Upper lobe of right lung (tissue), 1 donor: ENCODE measurements at regions not wholly inside any gene's neighbourhood (a gene's known extent, or its start where the extent isn't known, plus 50 kb on each side); places are given as distances from the start of the nearest gene placed in this dataset.

Experiments used
- ATAC-seq: fragments of 200-7000 bp; cut with Tn5 transposase; one replicate; pipeline ENCODE4 v1.9.1; 2020; ENCODE audit warnings: mild to moderate bottlenecking, moderate library complexity
- DNase-seq: peaks from one replicate; pipeline ENCODE4 v3.0.0-alpha.2; 2020
- H3K27ac ChIP-seq: fragments of 200-600 bp; one replicate; pipeline ENCODE4 v1.8.0; 2022
- H3K27me3 ChIP-seq: fragments of 200-600 bp; one replicate; pipeline ENCODE4 v1.8.0; 2022; ENCODE audit warnings: mild to moderate bottlenecking
- H3K36me3 ChIP-seq: fragments of 200-600 bp; one replicate; pipeline ENCODE4 v1.8.0; 2022
- H3K4me1 ChIP-seq: fragments of 200-600 bp; one replicate; pipeline ENCODE4 v1.8.0; 2022
- H3K4me3 ChIP-seq: fragments of 200-600 bp; one replicate; pipeline ENCODE4 v1.8.0; 2022; ENCODE audit warnings: mild to moderate bottlenecking
- H3K9me3 ChIP-seq: fragments of 200-600 bp; one replicate; pipeline ENCODE4 v1.8.0; 2022
- intact Hi-C: fragments of 100-400 bp; cut with DNase I; formaldehyde crosslinking; loops from one replicate; pipeline ENCODE4 v1.11.0; 2022
- TF ChIP-seq, protein P1 (sequence below): fragments of 200-600 bp; IDR thresholded peaks from one replicate; pipeline ENCODE4 v1.8.0; 2022; ENCODE audit warnings: antibody characterized with exemption
- donor health status: DM: no; HTN: yes; CAD: no; lungs with severe emphysema.

DNA sequence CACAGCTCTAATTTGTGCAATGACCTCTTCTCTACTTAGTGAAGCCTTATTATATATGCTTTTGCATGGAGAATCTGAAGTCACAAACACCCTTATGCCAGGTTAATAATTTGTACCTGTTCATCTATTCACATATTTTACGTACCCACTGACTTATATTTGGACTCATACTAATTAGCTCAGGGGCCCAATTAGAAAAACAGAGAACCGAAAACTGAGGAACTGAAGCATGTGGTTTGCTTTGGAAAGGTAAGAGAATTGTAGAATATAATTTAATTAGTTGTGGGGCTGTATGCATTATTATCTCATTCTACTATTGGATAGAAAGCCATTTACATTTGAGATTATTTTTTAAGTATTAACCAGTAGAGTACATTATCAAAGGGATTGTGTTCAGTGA, 805.9 kb upstream of the CITED2 start:
- no peak overlapping the region for H3K4me3 ChIP-seq
- H3K4me1 ChIP-seq, result no peaks in the 10 kb centered on the region
- no peaks in the 10 kb centered on the region for H3K36me3 ChIP-seq
- TF ChIP-seq, protein P1, sequence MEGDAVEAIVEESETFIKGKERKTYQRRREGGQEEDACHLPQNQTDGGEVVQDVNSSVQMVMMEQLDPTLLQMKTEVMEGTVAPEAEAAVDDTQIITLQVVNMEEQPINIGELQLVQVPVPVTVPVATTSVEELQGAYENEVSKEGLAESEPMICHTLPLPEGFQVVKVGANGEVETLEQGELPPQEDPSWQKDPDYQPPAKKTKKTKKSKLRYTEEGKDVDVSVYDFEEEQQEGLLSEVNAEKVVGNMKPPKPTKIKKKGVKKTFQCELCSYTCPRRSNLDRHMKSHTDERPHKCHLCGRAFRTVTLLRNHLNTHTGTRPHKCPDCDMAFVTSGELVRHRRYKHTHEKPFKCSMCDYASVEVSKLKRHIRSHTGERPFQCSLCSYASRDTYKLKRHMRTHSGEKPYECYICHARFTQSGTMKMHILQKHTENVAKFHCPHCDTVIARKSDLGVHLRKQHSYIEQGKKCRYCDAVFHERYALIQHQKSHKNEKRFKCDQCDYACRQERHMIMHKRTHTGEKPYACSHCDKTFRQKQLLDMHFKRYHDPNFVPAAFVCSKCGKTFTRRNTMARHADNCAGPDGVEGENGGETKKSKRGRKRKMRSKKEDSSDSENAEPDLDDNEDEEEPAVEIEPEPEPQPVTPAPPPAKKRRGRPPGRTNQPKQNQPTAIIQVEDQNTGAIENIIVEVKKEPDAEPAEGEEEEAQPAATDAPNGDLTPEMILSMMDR, result no peak
- no peaks in the 10 kb centered on the region for H3K9me3 ChIP-seq
- H3K27ac ChIP-seq, result no peak overlapping the region
- intact Hi-C loops, result no loop called here
- ATAC-seq, result no peak
- no peaks in the 10 kb centered on the region for H3K27me3 ChIP-seq
- DNase-seq, result no peak

- H3K4me1 ChIP-seq, result no peaks in the 10 kb centered on the region
- H3K9me3 ChIP-seq, result no peaks in the 10 kb centered on the region
- TF ChIP-seq, protein P1, result no peak
- H3K36me3 ChIP-seq, result no peaks in the 10 kb centered on the region
- DNase-seq, result no peak
- no peak for ATAC-seq
- intact Hi-C loops, result no loop called here
- H3K27ac ChIP-seq, result no peak overlapping the region
- H3K27me3 ChIP-seq, result no peaks in the 10 kb centered on the region
- no peak overlapping the region for H3K4me3 ChIP-seq
Observed at GRCh38 chr6:140178935-140179334, 804.5 kb upstream of the CITED2 start.

DNA sequence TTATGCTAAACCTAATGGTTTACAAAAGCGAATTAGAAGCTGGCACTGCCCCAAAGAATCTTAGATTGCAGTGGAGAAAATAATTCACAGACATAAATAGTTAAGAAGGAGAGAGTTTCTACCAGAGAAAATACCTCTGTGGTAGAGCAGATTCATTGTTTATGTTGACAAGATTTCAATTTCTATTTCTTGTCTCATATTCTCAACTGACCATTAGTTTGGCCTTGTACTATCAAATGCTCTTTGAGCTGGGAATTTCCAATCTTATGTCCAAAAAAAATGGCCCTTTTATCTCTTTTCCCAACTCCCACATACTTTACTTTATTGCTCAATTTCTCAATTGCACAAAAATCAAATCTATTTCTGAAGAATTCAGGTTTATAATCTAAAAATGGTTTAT, 804.1 kb upstream of the CITED2 start:
- TF ChIP-seq, protein P1, result no peak
- DNase-seq (no peak), ATAC-seq (no peak)
- intact Hi-C loops, result no loop called here
- H3K9me3 ChIP-seq, result no peaks in the 10 kb centered on the region
- H3K36me3 ChIP-seq, result no peaks in the 10 kb centered on the region
- H3K27ac ChIP-seq, result no peak overlapping the region
- H3K4me3 ChIP-seq, result no peak overlapping the region
- no peaks in the 10 kb centered on the region for H3K27me3 ChIP-seq
- no peaks in the 10 kb centered on the region for H3K4me1 ChIP-seq

- ATAC-seq (no peak), DNase-seq (no peak)
- H3K27me3 ChIP-seq, result no peaks in the 10 kb centered on the region
- intact Hi-C loops, result no loop called here
- TF ChIP-seq, protein P1, result no peak
- H3K36me3 ChIP-seq, result no peaks in the 10 kb centered on the region
- no peak overlapping the region for H3K27ac ChIP-seq
- H3K9me3 ChIP-seq, result no peaks in the 10 kb centered on the region
- H3K4me3 ChIP-seq, result no peak overlapping the region
- H3K4me1 ChIP-seq, result no peaks in the 10 kb centered on the region
Observed at GRCh38 chr6:140176306-140176705, 801.9 kb upstream of the CITED2 start.

- TF ChIP-seq, protein P1, result no peak
- no peak overlapping the region for H3K4me3 ChIP-seq
- no peaks in the 10 kb centered on the region for H3K27me3 ChIP-seq
- H3K9me3 ChIP-seq, result no peaks in the 10 kb centered on the region
- intact Hi-C loops, result no loop called here
- no peaks in the 10 kb centered on the region for H3K4me1 ChIP-seq
- no peaks in the 10 kb centered on the region for H3K36me3 ChIP-seq
- no peak for ATAC-seq
- DNase-seq, result no peak
- no peak overlapping the region for H3K27ac ChIP-seq
Observed at GRCh38 chr6:140175486-140175885, 801.0 kb upstream of the CITED2 start.

DNA sequence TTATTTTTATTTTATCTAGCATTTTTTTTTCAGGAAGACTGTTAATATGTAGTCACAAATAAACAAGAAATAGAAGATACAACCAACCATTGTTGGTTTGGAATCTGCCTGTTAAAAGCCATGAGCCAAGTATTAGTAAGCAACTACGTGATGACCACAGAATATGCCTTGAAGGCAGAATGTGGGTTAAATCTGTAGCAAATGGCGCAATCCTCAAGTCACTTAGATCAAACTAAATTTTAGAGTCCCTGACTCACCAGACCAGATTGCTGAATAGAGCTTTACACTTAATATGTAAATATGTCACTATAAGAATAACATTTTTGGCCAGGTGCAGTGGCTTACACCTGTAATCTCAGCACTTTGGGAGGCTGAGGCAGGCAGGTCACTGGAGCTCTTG, 800.1 kb upstream of the CITED2 start:
- Histone ChIP-seq H3K36me3 (no peaks in the 10 kb centered on the region), H3K27me3 (no peaks in the 10 kb centered on the region), H3K4me3 (no peak overlapping the region), H3K27ac (no peak overlapping the region), H3K9me3 (no peaks in the 10 kb centered on the region), H3K4me1 (no peaks in the 10 kb centered on the region)
- ATAC-seq (no peak), DNase-seq (no peak)
- intact Hi-C loops, result no loop called here
- TF ChIP-seq, protein P1, result no peak
